ENCODE measurements at regions not wholly inside any gene's neighbourhood (a gene's known extent, or its start where the extent isn't known, plus 50 kb on each side); places are given as distances from the start of the nearest gene placed in this dataset.

- TF ChIP-seq, protein P1, sequence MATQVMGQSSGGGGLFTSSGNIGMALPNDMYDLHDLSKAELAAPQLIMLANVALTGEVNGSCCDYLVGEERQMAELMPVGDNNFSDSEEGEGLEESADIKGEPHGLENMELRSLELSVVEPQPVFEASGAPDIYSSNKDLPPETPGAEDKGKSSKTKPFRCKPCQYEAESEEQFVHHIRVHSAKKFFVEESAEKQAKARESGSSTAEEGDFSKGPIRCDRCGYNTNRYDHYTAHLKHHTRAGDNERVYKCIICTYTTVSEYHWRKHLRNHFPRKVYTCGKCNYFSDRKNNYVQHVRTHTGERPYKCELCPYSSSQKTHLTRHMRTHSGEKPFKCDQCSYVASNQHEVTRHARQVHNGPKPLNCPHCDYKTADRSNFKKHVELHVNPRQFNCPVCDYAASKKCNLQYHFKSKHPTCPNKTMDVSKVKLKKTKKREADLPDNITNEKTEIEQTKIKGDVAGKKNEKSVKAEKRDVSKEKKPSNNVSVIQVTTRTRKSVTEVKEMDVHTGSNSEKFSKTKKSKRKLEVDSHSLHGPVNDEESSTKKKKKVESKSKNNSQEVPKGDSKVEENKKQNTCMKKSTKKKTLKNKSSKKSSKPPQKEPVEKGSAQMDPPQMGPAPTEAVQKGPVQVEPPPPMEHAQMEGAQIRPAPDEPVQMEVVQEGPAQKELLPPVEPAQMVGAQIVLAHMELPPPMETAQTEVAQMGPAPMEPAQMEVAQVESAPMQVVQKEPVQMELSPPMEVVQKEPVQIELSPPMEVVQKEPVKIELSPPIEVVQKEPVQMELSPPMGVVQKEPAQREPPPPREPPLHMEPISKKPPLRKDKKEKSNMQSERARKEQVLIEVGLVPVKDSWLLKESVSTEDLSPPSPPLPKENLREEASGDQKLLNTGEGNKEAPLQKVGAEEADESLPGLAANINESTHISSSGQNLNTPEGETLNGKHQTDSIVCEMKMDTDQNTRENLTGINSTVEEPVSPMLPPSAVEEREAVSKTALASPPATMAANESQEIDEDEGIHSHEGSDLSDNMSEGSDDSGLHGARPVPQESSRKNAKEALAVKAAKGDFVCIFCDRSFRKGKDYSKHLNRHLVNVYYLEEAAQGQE (IDR thresholded peaks at IDR 0.05; ENCODE audit: low read depth): no peak
- TF ChIP-seq ZNF274 (IDR thresholded peaks at IDR 0.05; ENCODE audit: low read depth, low read length): no peak
Measured at GRCh38 chr10:109019001-109019424, 904.3 kb downstream of the XPNPEP1 start (continued).

DNA sequence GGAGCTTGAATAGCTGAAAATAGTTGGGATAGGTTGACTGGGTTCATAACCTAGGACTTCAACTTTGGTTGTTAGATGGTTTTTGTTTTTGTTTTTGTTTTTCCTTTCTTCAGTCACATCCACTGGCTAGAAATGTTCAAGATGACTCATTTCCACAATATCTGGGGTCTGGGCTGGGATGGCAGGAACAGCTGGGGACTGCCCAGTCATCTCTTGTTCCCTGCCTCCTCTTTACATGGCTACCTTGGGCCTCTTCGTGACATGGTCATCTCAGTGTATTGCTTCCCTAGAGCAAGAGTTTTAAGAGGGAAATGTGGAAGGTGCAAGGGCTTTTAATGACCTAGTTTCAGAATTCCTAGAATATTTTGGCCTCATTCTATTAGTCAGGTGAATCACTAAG, 915.8 kb downstream of the XPNPEP1 start:
- Histone ChIP-seq H3K9me3 (ENCODE audit: control insufficient read depth in 1 of 2, insufficient read depth in 1 of 2, low read depth in 1 of 2, low read length in 2 of 2) (peaks cover 25 to 33% of the 10 kb centered on the region in 2 experiments; a peak in 2 of 4 replicates), H3K4me3 (replicated peaks in 1 of 2; ENCODE audit: low read depth in 1 of 2, low read length in 2 of 2) (no peak overlapping the region), H2AFZ (ENCODE audit: low read depth, low read length, poor library complexity, severe bottlenecking) (no peak overlapping the region), H3K27ac (ENCODE audit: low read depth, low read length) (no peak overlapping the region), H3K27me3 (ENCODE audit: insufficient read depth, low read length) (no peaks in the 10 kb centered on the region), H3K36me3 (ENCODE audit: control insufficient read depth in 1 of 2, insufficient read depth in 2 of 2, low read length in 2 of 2) (no peaks in the 10 kb centered on the region), H3K9ac (ENCODE audit: low read length) (no peak overlapping the region), H4K20me1 (ENCODE audit: insufficient read depth) (no peaks in the 10 kb centered on the region), H3K4me1 (ENCODE audit: control insufficient read depth in 1 of 2, insufficient read depth in 2 of 2, low read length in 2 of 2) (no peaks in the 10 kb centered on the region), H3K79me2 (ENCODE audit: insufficient read depth, low read length) (no peaks in the 10 kb centered on the region), H3K4me2 (ENCODE audit: low read length) (no peak overlapping the region), H3K9me2 (ENCODE audit: insufficient read depth) (no peaks in the 10 kb centered on the region)
- POLR2A ChIA-PET: no interaction called here
- DNase-seq (ENCODE audit: low read depth, low spot score) (no peak), ATAC-seq (no peak)
- intact Hi-C loops (cut with micrococcal nuclease): no loop called here
- RAD21 ChIA-PET (ENCODE audit: low non-redundant PET in 1 of 2, low total read pairs in 2 of 2, uncharacterized antibody in 2 of 2, unreplicated experiment in 2 of 2): no interaction called here
- CTCF ChIA-PET: no interaction called here
- BruUV-seq (replicated peaks): no TSS peak
- no peak for TF ChIP-seq ZFX (IDR thresholded peaks at IDR 0.05)
- TF ChIP-seq SP1 (IDR thresholded peaks at IDR 0.05; ENCODE audit: low read depth): no peak
- no peak for TF ChIP-seq FOSL1 (IDR thresholded peaks at IDR 0.05; ENCODE audit: low read depth)
- TF ChIP-seq YY1 (IDR thresholded peaks at IDR 0.05; ENCODE audit: extremely low read depth, insufficient replicate concordance, low read depth, low read length): no peak
- TF ChIP-seq, protein P1 (IDR thresholded peaks at IDR 0.05; ENCODE audit: low read depth): no peak
- no peak for TF ChIP-seq POLR2AphosphoS5 (IDR thresholded peaks at IDR 0.05; ENCODE audit: low read depth, low read length)
- no peak for TF ChIP-seq ELF1 (IDR thresholded peaks at IDR 0.05; ENCODE audit: borderline replicate concordance, low read depth)
- TF ChIP-seq SRF (IDR thresholded peaks at IDR 0.05; ENCODE audit: low read depth): no peak
- TF ChIP-seq MAX (IDR thresholded peaks at IDR 0.05): no peak
- TF ChIP-seq POLR2A (IDR thresholded peaks at IDR 0.05; ENCODE audit: borderline replicate concordance, extremely low read depth, insufficient read depth, insufficient read length): no peak
- no peak for TF ChIP-seq CBX3 (IDR thresholded peaks at IDR 0.05; ENCODE audit: low read depth)
- no peak for TF ChIP-seq CEBPB (IDR thresholded peaks at IDR 0.05; ENCODE audit: low read depth)
- no peak for TF ChIP-seq EZH2phosphoT487 (IDR thresholded peaks at IDR 0.05; ENCODE audit: borderline replicate concordance)
- TF ChIP-seq, protein P2, sequence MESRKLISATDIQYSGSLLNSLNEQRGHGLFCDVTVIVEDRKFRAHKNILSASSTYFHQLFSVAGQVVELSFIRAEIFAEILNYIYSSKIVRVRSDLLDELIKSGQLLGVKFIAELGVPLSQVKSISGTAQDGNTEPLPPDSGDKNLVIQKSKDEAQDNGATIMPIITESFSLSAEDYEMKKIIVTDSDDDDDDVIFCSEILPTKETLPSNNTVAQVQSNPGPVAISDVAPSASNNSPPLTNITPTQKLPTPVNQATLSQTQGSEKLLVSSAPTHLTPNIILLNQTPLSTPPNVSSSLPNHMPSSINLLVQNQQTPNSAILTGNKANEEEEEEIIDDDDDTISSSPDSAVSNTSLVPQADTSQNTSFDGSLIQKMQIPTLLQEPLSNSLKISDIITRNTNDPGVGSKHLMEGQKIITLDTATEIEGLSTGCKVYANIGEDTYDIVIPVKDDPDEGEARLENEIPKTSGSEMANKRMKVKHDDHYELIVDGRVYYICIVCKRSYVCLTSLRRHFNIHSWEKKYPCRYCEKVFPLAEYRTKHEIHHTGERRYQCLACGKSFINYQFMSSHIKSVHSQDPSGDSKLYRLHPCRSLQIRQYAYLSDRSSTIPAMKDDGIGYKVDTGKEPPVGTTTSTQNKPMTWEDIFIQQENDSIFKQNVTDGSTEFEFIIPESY (IDR thresholded peaks at IDR 0.05; ENCODE audit: extremely low read depth, insufficient replicate concordance, low read length): no peak
- no peak for TF ChIP-seq ATF3 (IDR thresholded peaks at IDR 0.05)
- no peak for TF ChIP-seq RAD21 (IDR thresholded peaks at IDR 0.05; ENCODE audit: low read depth)

Data from HCT116 (cell line).